ENCODE measurements at regions not wholly inside any gene's neighbourhood (a gene's known extent, or its start where the extent isn't known, plus 50 kb on each side); places are given as distances from the start of the nearest gene placed in this dataset.
"Not testable (repeated sequence)": the region's sequence is repeated elsewhere in the genome, so short reads cannot be mapped to it uniquely, and the experiment has no call there.

GRCh38 chr1:144077167-144077841 is 105.5 kb upstream of the FAM72C start:
- H3K36me3 ChIP-seq (ENCODE audit: insufficient read depth); H2AFZ ChIP-seq; H3K36me3 Mint-ChIP-seq (ENCODE audit: low read depth); H3K4me3 Mint-ChIP-seq; H3K4me1 Mint-ChIP-seq; H3K4me3 ChIP-seq; H3F3A ChIP-seq (replicated peaks; ENCODE audit: low read depth); H3K27ac ChIP-seq (ENCODE audit: low read depth); H3K9me3 Mint-ChIP-seq; H3K9me2 ChIP-seq (ENCODE audit: insufficient read depth); H4K20me1 ChIP-seq (replicated peaks; ENCODE audit: insufficient read depth); H3K4me2 ChIP-seq; H3K4me1 ChIP-seq (ENCODE audit: insufficient read depth); ATAC-seq; H3K27ac Mint-ChIP-seq; H3K27me3 Mint-ChIP-seq (ENCODE audit: insufficient read depth, low read depth, poor library complexity); H3K79me2 ChIP-seq (replicated peaks; ENCODE audit: insufficient read depth); H3K27me3 ChIP-seq (ENCODE audit: insufficient read depth); DNase-seq (ENCODE audit: low spot score): not testable (repeated sequence)

GRCh38 chr1:144076646-144077045 is 104.9 kb upstream of the FAM72C start:
- H4K20me1 ChIP-seq (replicated peaks; ENCODE audit: insufficient read depth); H3K4me1 ChIP-seq (ENCODE audit: insufficient read depth); H3K27me3 ChIP-seq (ENCODE audit: insufficient read depth); ATAC-seq; H3K36me3 ChIP-seq (ENCODE audit: insufficient read depth); H3K4me3 Mint-ChIP-seq; H3K4me3 ChIP-seq; H2AFZ ChIP-seq; H3K4me2 ChIP-seq; H3K79me2 ChIP-seq (replicated peaks; ENCODE audit: insufficient read depth); H3K9me3 Mint-ChIP-seq; H3K27ac ChIP-seq (ENCODE audit: low read depth); H3K27ac Mint-ChIP-seq; H3K4me1 Mint-ChIP-seq; H3K27me3 Mint-ChIP-seq (ENCODE audit: insufficient read depth, low read depth, poor library complexity); H3F3A ChIP-seq (replicated peaks; ENCODE audit: low read depth); H3K9me2 ChIP-seq (ENCODE audit: insufficient read depth); H3K36me3 Mint-ChIP-seq (ENCODE audit: low read depth): not testable (repeated sequence)
- DNase-seq (ENCODE audit: low spot score): peak; percentile 0

- ATAC-seq, H3K9me3 Mint-ChIP-seq, H3K27ac Mint-ChIP-seq: not testable (repeated sequence)
Measured at GRCh38 chr1:144070394-144071053, 98.7 kb upstream of the FAM72C start.

GRCh38 chr1:144067042-144067441 is 95.3 kb upstream of the FAM72C start:
- H3K36me3 Mint-ChIP-seq (ENCODE audit: low read depth); H3K27me3 ChIP-seq (ENCODE audit: insufficient read depth); H3K4me3 Mint-ChIP-seq; H2AFZ ChIP-seq; H3K4me1 ChIP-seq (ENCODE audit: insufficient read depth); H3K9me2 ChIP-seq (ENCODE audit: insufficient read depth); H3K27me3 Mint-ChIP-seq (ENCODE audit: insufficient read depth, low read depth, poor library complexity); H4K20me1 ChIP-seq (replicated peaks; ENCODE audit: insufficient read depth); H3K4me1 Mint-ChIP-seq; H3K4me3 ChIP-seq; ATAC-seq; H3K27ac Mint-ChIP-seq; H3K36me3 ChIP-seq (ENCODE audit: insufficient read depth); DNase-seq (ENCODE audit: low spot score); H3K4me2 ChIP-seq; H3F3A ChIP-seq (replicated peaks; ENCODE audit: low read depth); H3K27ac ChIP-seq (ENCODE audit: low read depth); H3K79me2 ChIP-seq (replicated peaks; ENCODE audit: insufficient read depth); H3K9me3 Mint-ChIP-seq: not testable (repeated sequence)

More at GRCh38 chr1:144070394-144071053, 98.7 kb upstream of the FAM72C start:
- not testable (repeated sequence) for H4K20me1 ChIP-seq (replicated peaks; ENCODE audit: insufficient read depth); H3K36me3 ChIP-seq (ENCODE audit: insufficient read depth); H3K4me2 ChIP-seq; DNase-seq (ENCODE audit: low spot score); H3F3A ChIP-seq (replicated peaks; ENCODE audit: low read depth); H3K4me1 ChIP-seq (ENCODE audit: insufficient read depth); H3K27ac ChIP-seq (ENCODE audit: low read depth); H3K4me3 ChIP-seq; H2AFZ ChIP-seq; H3K4me1 Mint-ChIP-seq; H3K27me3 ChIP-seq (ENCODE audit: insufficient read depth); H3K9me2 ChIP-seq (ENCODE audit: insufficient read depth); H3K79me2 ChIP-seq (replicated peaks; ENCODE audit: insufficient read depth); H3K27me3 Mint-ChIP-seq (ENCODE audit: insufficient read depth, low read depth, poor library complexity); H3K4me3 Mint-ChIP-seq; H3K36me3 Mint-ChIP-seq (ENCODE audit: low read depth)

GRCh38 chr1:144066071-144066813 is 94.5 kb upstream of the FAM72C start:
- not testable (repeated sequence) for H3K9me2 ChIP-seq (ENCODE audit: insufficient read depth); H3K4me3 ChIP-seq; DNase-seq (ENCODE audit: low spot score); H3K36me3 Mint-ChIP-seq (ENCODE audit: low read depth); H2AFZ ChIP-seq; H3K4me1 ChIP-seq (ENCODE audit: insufficient read depth); H3K79me2 ChIP-seq (replicated peaks; ENCODE audit: insufficient read depth); H3K27me3 ChIP-seq (ENCODE audit: insufficient read depth); H3K27ac Mint-ChIP-seq; H3F3A ChIP-seq (replicated peaks; ENCODE audit: low read depth); H3K36me3 ChIP-seq (ENCODE audit: insufficient read depth); ATAC-seq; H3K4me2 ChIP-seq; H3K27ac ChIP-seq (ENCODE audit: low read depth); H3K9me3 Mint-ChIP-seq; H3K27me3 Mint-ChIP-seq (ENCODE audit: insufficient read depth, low read depth, poor library complexity); H3K4me1 Mint-ChIP-seq; H4K20me1 ChIP-seq (replicated peaks; ENCODE audit: insufficient read depth); H3K4me3 Mint-ChIP-seq

GRCh38 chr1:144065299-144066060 is 93.7 kb upstream of the FAM72C start:
- not testable (repeated sequence) for H3K36me3 ChIP-seq (ENCODE audit: insufficient read depth); H3K4me2 ChIP-seq; H3K36me3 Mint-ChIP-seq (ENCODE audit: low read depth); H3K27ac ChIP-seq (ENCODE audit: low read depth); H3K4me3 Mint-ChIP-seq; H3F3A ChIP-seq (replicated peaks; ENCODE audit: low read depth); H3K27me3 ChIP-seq (ENCODE audit: insufficient read depth); H3K4me1 ChIP-seq (ENCODE audit: insufficient read depth); H3K9me3 Mint-ChIP-seq; DNase-seq (ENCODE audit: low spot score); H4K20me1 ChIP-seq (replicated peaks; ENCODE audit: insufficient read depth); H3K9me2 ChIP-seq (ENCODE audit: insufficient read depth); ATAC-seq; H3K4me1 Mint-ChIP-seq; H3K79me2 ChIP-seq (replicated peaks; ENCODE audit: insufficient read depth); H3K4me3 ChIP-seq; H3K27me3 Mint-ChIP-seq (ENCODE audit: insufficient read depth, low read depth, poor library complexity); H2AFZ ChIP-seq; H3K27ac Mint-ChIP-seq

Data from GM23338 (cell line).